H1 (cell line): ENCODE measurements at regions not wholly inside any gene's neighbourhood (a gene's known extent, or its start where the extent isn't known, plus 50 kb on each side); places are given as distances from the start of the nearest gene placed in this dataset.

ENCODE experiments used
- CTCF ChIA-PET: fragments of 300-600 bp; sonication (Branson Sonifier 250); formaldehyde crosslinking; loops from one replicate; lab custom pipeline; 2021; ENCODE audit not compliant: partially characterized antibody; lab: Charles Lee
- POLR2A ChIA-PET: fragments of 300-600 bp; sonication (Branson Sonifier 250); formaldehyde crosslinking; loops from one replicate; lab custom pipeline; 2021; ENCODE audit warnings: inconsistent platforms; ENCODE audit not compliant: partially characterized antibody; lab: Charles Lee
- DNase-seq, 2 experiments: peaks; one replicate each; pipeline versions ENCODE4 v3.0.0 to v3.0.0-alpha.2; 2010 to 2022; ENCODE audit warnings: low spot score in 2 of 2, low read depth in 1 of 2, mixed read lengths in 1 of 2
- FAIRE-seq: peaks from 2 replicates; lab custom pipeline; 2011; peaks lifted over from hg19 to GRCh38; lab: Jason Lieb, UNC
- H2AFZ ChIP-seq: 2 replicates; pipeline ENCODE4 v1.8.1; 2012; ENCODE audit warnings: low read length, inconsistent platforms
- H2AK5ac ChIP-seq: 2 replicates; pipeline ENCODE4 v1.6.1; 2013; ENCODE audit warnings: low read depth, low read length
- H2BK120ac ChIP-seq: replicated peaks from 2 replicates; pipeline ENCODE3; 2013; ENCODE audit warnings: low read depth, low read length, inconsistent platforms
- H2BK12ac ChIP-seq: 2 replicates; pipeline ENCODE4 v1.6.1; 2013; ENCODE audit warnings: low read depth, low read length
- H2BK15ac ChIP-seq: 2 replicates; pipeline ENCODE4 v1.6.1; 2013; ENCODE audit warnings: low read length
- H2BK20ac ChIP-seq: 2 replicates; pipeline ENCODE4 v1.6.1; 2013; ENCODE audit warnings: low read length
- H2BK5ac ChIP-seq: 2 replicates; pipeline ENCODE4 v1.6.1; 2013; ENCODE audit warnings: low read depth, low read length
- H3K14ac ChIP-seq: 2 replicates; pipeline ENCODE4 v1.6.1; 2013; ENCODE audit warnings: inconsistent platforms; ENCODE audit not compliant: insufficient read length
- H3K18ac ChIP-seq: 2 replicates; pipeline ENCODE4 v1.6.1; 2013; ENCODE audit warnings: low read length; ENCODE audit errors: extremely low read depth
- H3K23ac ChIP-seq: 2 replicates; pipeline ENCODE4 v1.6.1; 2013; ENCODE audit warnings: inconsistent platforms; ENCODE audit not compliant: insufficient read length
- H3K23me2 ChIP-seq: 2 replicates; pipeline ENCODE4 v1.6.1; 2013; ENCODE audit warnings: low read depth, low read length
- H3K27ac ChIP-seq: 2 replicates; pipeline ENCODE4 v1.6.1; 2011; ENCODE audit warnings: low read depth, low read length, inconsistent platforms
- H3K27me3 ChIP-seq, 4 experiments: replicated peaks in 1 of 4; 1 replicate in 1 of 4; 2 replicates in 3 of 4; pipeline versions ENCODE4 v1.6.1 to v1.8.1; 2011 to 2013; ENCODE audit warnings: low read length in 3 of 4, mild to moderate bottlenecking in 3 of 4, inconsistent platforms in 2 of 4, mixed read lengths in 2 of 4, moderate library complexity in 1 of 4; ENCODE audit not compliant: control insufficient read depth in 3 of 4, insufficient read depth in 3 of 4; ENCODE audit errors: extremely low read depth in 1 of 4
- H3K36me3 ChIP-seq, 4 experiments: 2 replicates each; pipeline versions ENCODE4 v1.6.1 to v1.8.1; 2011 to 2013; ENCODE audit warnings: mild to moderate bottlenecking in 4 of 4, low read length in 3 of 4, moderate library complexity in 2 of 4, control low read depth in 1 of 4, inconsistent platforms in 1 of 4; ENCODE audit not compliant: insufficient read depth in 4 of 4, control insufficient read depth in 2 of 4
- H3K4ac ChIP-seq: replicated peaks from 2 replicates; pipeline ENCODE3; 2013; ENCODE audit warnings: low read length, low read depth, mixed read lengths, inconsistent platforms; ENCODE audit not compliant: insufficient read length
- H3K4me1 ChIP-seq, 4 experiments: replicated peaks in 1 of 4; 1 replicate in 1 of 4; 2 replicates in 3 of 4; pipeline versions ENCODE4 v1.6.1 to v1.8.1; 2011 to 2013; ENCODE audit warnings: low read length in 3 of 4, inconsistent platforms in 2 of 4, mixed read lengths in 1 of 4; ENCODE audit not compliant: insufficient read depth in 4 of 4, control insufficient read depth in 3 of 4
- H3K4me2 ChIP-seq, 2 experiments: 2 replicates each; pipeline versions ENCODE4 v1.6.1 to v1.8.1; 2011 to 2013; ENCODE audit warnings: low read depth in 2 of 2, low read length in 2 of 2, control low read depth in 1 of 2, inconsistent platforms in 1 of 2, mild to moderate bottlenecking in 1 of 2; ENCODE audit not compliant: insufficient read depth in 1 of 2
- H3K4me3 ChIP-seq, 4 experiments: fragments of 200-600, 300-600 bp in 1 of 4; sonication (generic), shearing (Covaris generic), sonication (Bioruptor Twin) in 1 of 4; 2 replicates each; pipeline versions ENCODE4 v1.5.1 to v1.8.1; 2011 to 2016; ENCODE audit warnings: low read length in 4 of 4, low read depth in 3 of 4, control low read depth in 2 of 4, inconsistent platforms in 2 of 4, mild to moderate bottlenecking in 2 of 4, mixed read lengths in 1 of 4, moderate library complexity in 1 of 4; ENCODE audit not compliant: insufficient read depth in 2 of 4; ENCODE audit errors: extremely low read depth in 1 of 4
- H3K56ac ChIP-seq: replicated peaks from 2 replicates; pipeline ENCODE3; 2013; ENCODE audit warnings: low read depth, mild to moderate bottlenecking, mixed read lengths, low read length, inconsistent platforms; ENCODE audit not compliant: insufficient read length
- H3K79me1 ChIP-seq: 2 replicates; pipeline ENCODE4 v1.6.1; 2013; ENCODE audit warnings: low read depth, low read length, control low read depth
- H3K79me2 ChIP-seq, 2 experiments: 2 replicates each; pipeline versions ENCODE4 v1.6.1 to v1.8.1; 2012 to 2013; ENCODE audit warnings: low read length in 2 of 2, mild to moderate bottlenecking in 2 of 2, inconsistent platforms in 1 of 2; ENCODE audit not compliant: insufficient read depth in 2 of 2, control insufficient read depth in 1 of 2
- H3K9ac ChIP-seq, 4 experiments: replicated peaks in 1 of 4; 1 replicate in 1 of 4; 2 replicates in 3 of 4; pipeline versions ENCODE4 v1.6.1 to v1.8.1; 2011 to 2013; ENCODE audit warnings: low read depth in 3 of 4, low read length in 3 of 4, control low read depth in 2 of 4, mild to moderate bottlenecking in 2 of 4, moderate library complexity in 2 of 4, inconsistent platforms in 1 of 4; ENCODE audit errors: extremely low read depth in 1 of 4
- H3K9me3 ChIP-seq, 2 experiments: 2 replicates each; pipeline versions ENCODE4 v1.6.1 to v1.8.1; 2012 to 2013; ENCODE audit warnings: mild to moderate bottlenecking in 2 of 2, moderate library complexity in 2 of 2, control low read depth in 1 of 2, inconsistent platforms in 1 of 2, low read depth in 1 of 2, low read length in 1 of 2, mixed read lengths in 1 of 2; ENCODE audit not compliant: insufficient read depth in 2 of 2
- H4K20me1 ChIP-seq, 2 experiments: replicated peaks in 1 of 2; 2 replicates each; pipeline versions ENCODE3 to v1.8.1; 2011 to 2013; ENCODE audit warnings: inconsistent platforms in 2 of 2, low read length in 2 of 2, mild to moderate bottlenecking in 1 of 2; ENCODE audit not compliant: insufficient read depth in 2 of 2, control insufficient read depth in 1 of 2
- H4K5ac ChIP-seq: 2 replicates; pipeline ENCODE4 v1.6.1; 2013; ENCODE audit warnings: low read length, low read depth, mixed read lengths, inconsistent platforms; ENCODE audit not compliant: insufficient read length
- H4K8ac ChIP-seq: 2 replicates; pipeline ENCODE4 v1.8.0; 2013; ENCODE audit warnings: mild to moderate bottlenecking, moderate library complexity, low read length, inconsistent platforms; ENCODE audit not compliant: insufficient read depth; ENCODE audit errors: extremely low read depth
- H4K91ac ChIP-seq: replicated peaks from 2 replicates; pipeline ENCODE3; 2013; ENCODE audit warnings: low read length, mixed read lengths, inconsistent platforms; ENCODE audit not compliant: insufficient read length
- BRCA1 ChIP-seq: IDR thresholded peaks from 2 replicates; pipeline ENCODE4 v1.6.1; 2012; ENCODE audit warnings: low read depth, low read length, improper control_type of control experiment
- CEBPB ChIP-seq: IDR thresholded peaks from 2 replicates; pipeline ENCODE4 v1.6.1; 2012; ENCODE audit warnings: low read depth, low read length
- CTBP2 ChIP-seq: IDR thresholded peaks from 2 replicates; pipeline ENCODE4 v1.7.0; 2011; ENCODE audit warnings: borderline replicate concordance, mild to moderate bottlenecking, moderate library complexity, mixed read lengths, low read length; ENCODE audit not compliant: insufficient read depth, insufficient read length
- EZH2 ChIP-seq: fragments of 200-600 bp; sonication (generic); IDR thresholded peaks from 2 replicates; pipeline ENCODE4 v1.7.1; 2012; ENCODE audit warnings: low read depth, mild to moderate bottlenecking, moderate library complexity, low read length, inconsistent platforms; ENCODE audit not compliant: severe bottlenecking
- RAD21 ChIP-seq, 2 experiments: IDR thresholded peaks in 1 of 2; conservative IDR thresholded peaks in 1 of 2; 2 replicates each; pipeline ENCODE4 v1.6.1; 2011; ENCODE audit warnings: low read depth in 2 of 2, low read length in 2 of 2, improper control_type of control experiment in 1 of 2, inconsistent platforms in 1 of 2, mild to moderate bottlenecking in 1 of 2, moderate library complexity in 1 of 2
- SIX5 ChIP-seq: IDR thresholded peaks from 2 replicates; pipeline ENCODE4 v1.6.1; 2011; ENCODE audit warnings: mild to moderate bottlenecking, low read depth, low read length
- SRF ChIP-seq: IDR thresholded peaks from 2 replicates; pipeline ENCODE4 v1.6.1; 2011; ENCODE audit warnings: mild to moderate bottlenecking, low read depth, low read length, moderate library complexity
- TBP ChIP-seq: IDR thresholded peaks from 2 replicates; pipeline ENCODE4 v1.6.1; 2011; ENCODE audit warnings: low read depth, low read length, improper control_type of control experiment
- YY1 ChIP-seq: IDR thresholded peaks from 2 replicates; pipeline ENCODE4 v1.6.1; 2011; ENCODE audit warnings: low read depth, mild to moderate bottlenecking, low read length
- WGBS, 2 experiments: shearing (Covaris generic) in 1 of 2; methylation state at CpG; one replicate each; pipeline versions ENCODE4 v1.1.6 to v1.1.7; 2013 to 2015; ENCODE audit warnings: low lambda C conversion rate in 2 of 2, mixed read lengths in 2 of 2, inconsistent platforms in 1 of 2, low coverage in 1 of 2, missing lambda C conversion rate in 1 of 2; ENCODE audit not compliant: insufficient replicate concordance in 2 of 2, insufficient coverage in 1 of 2, insufficient read length in 1 of 2; ENCODE audit errors: extremely low coverage in 1 of 2, missing lambda C conversion rate in 1 of 2; 5-methylcytosine and 5-hydroxymethylcytosine counted together
- TF ChIP-seq, protein P1 (sequence below): IDR thresholded peaks from 2 replicates; pipeline ENCODE4 v1.6.1; 2012; ENCODE audit warnings: inconsistent platforms

DNA sequence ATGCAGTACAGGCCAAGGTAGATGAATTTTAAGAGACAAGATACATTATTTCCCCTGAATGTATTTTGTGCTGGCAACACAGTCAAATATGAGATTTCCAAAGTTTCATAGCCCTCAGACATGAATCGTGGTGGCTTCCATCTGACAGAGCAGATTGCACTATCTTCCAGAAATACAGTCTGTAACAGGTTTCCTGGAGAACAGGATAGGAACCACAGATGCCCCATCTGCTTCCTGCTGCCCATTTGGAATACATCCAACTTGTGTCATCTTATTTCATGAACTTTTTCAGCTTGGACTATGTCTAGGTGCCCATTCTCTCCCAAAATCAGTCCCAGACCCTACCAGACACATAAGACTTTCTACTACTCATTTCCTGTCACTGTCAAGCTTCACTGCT, 426.0 kb downstream of the KIF16B start (continued):
- no peak for TF ChIP-seq YY1

DNA sequence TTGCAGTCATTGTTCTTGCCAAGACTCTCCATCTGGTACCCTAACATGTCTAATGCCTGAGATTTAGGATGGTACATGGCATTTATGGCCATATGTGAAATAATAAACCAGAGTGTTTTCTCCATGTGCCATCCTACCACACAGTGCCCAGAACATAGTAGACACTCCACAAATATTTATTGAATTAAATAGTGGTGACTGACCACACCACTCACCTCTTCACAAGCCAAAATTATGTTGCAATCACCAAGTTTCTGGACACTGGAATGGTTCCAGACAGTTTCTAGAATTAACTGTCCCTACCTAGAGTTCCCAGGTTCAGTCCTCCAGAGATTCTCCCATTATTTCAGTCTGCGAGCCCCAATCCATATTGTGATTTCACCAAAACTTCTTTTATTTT, 427.3 kb downstream of the KIF16B start:
- no peak overlapping the region for H3K14ac ChIP-seq
- CTCF ChIA-PET = no interaction called here
- no peak overlapping the region for H3K27ac ChIP-seq
- H3K4ac ChIP-seq = no peak overlapping the region
- H2BK20ac ChIP-seq = no peak overlapping the region
- H4K8ac ChIP-seq = no peak overlapping the region
- DNase-seq (no peak), FAIRE-seq (no peak)
- H3K4me2 ChIP-seq = no peak overlapping the region
- H2BK5ac ChIP-seq = no peak overlapping the region
- no peaks in the 10 kb centered on the region for H3K79me2 ChIP-seq
- H2BK120ac ChIP-seq = no peak overlapping the region
- no peak overlapping the region for H3K56ac ChIP-seq
- H4K5ac ChIP-seq = no peak overlapping the region
- no peak overlapping the region for H2BK12ac ChIP-seq
- H4K91ac ChIP-seq = no peak overlapping the region
- H3K23ac ChIP-seq = no peak overlapping the region
- no peaks in the 10 kb centered on the region for H3K4me1 ChIP-seq
- H3K9me3 ChIP-seq = no peaks in the 10 kb centered on the region
- H3K27me3 ChIP-seq = no peaks in the 10 kb centered on the region
- no peaks in the 10 kb centered on the region for H3K23me2 ChIP-seq
- no peak overlapping the region for H3K9ac ChIP-seq
- H2BK15ac ChIP-seq = no peak overlapping the region
- no peak overlapping the region for H2AFZ ChIP-seq
- H3K79me1 ChIP-seq = no peaks in the 10 kb centered on the region
- POLR2A ChIA-PET = no interaction called here
- no peak overlapping the region for H2AK5ac ChIP-seq
- WGBS, 2 experiments = 100% methylated on average over 1 of the region's 1 CpG; no CpG with 5 or more reads in 1 of the 2 experiments
- no peak overlapping the region for H3K4me3 ChIP-seq
- H3K18ac ChIP-seq = no peak overlapping the region
- H3K36me3 ChIP-seq = no peaks in the 10 kb centered on the region
- H4K20me1 ChIP-seq = no peaks in the 10 kb centered on the region
- no peak for TF ChIP-seq CTBP2
- TF ChIP-seq, protein P1, sequence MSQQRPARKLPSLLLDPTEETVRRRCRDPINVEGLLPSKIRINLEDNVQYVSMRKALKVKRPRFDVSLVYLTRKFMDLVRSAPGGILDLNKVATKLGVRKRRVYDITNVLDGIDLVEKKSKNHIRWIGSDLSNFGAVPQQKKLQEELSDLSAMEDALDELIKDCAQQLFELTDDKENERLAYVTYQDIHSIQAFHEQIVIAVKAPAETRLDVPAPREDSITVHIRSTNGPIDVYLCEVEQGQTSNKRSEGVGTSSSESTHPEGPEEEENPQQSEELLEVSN = no peak
- no peak for TF ChIP-seq RAD21 (IDR thresholded peaks at IDR 0.05 in 1 of 2, conservative IDR thresholded peaks at IDR 0.05 in 1 of 2; ENCODE audit: low read depth in 2 of 2, low read length in 2 of 2)
- TF ChIP-seq CEBPB = no peak
- no peak for TF ChIP-seq TBP
- no peak for TF ChIP-seq EZH2
- TF ChIP-seq SRF = no peak
- TF ChIP-seq BRCA1 = no peak
- no peak for TF ChIP-seq SIX5
